Erythroblast (primary cell): ENCODE measurements at regions not wholly inside any gene's neighbourhood (a gene's known extent, or its start where the extent isn't known, plus 50 kb on each side); places are given as distances from the start of the nearest gene placed in this dataset.

Experiments
- GATA1 ChIP-seq: IDR thresholded peaks from 2 replicates; pipeline ENCODE4 v1.6.1; 2011; ENCODE audit warnings: low read depth, mild to moderate bottlenecking, control low read depth, low read length, moderate library complexity
- POLR2A ChIP-seq: IDR thresholded peaks from 2 replicates; pipeline ENCODE4 v1.6.1; 2011; ENCODE audit warnings: mild to moderate bottlenecking, low read length

DNA sequence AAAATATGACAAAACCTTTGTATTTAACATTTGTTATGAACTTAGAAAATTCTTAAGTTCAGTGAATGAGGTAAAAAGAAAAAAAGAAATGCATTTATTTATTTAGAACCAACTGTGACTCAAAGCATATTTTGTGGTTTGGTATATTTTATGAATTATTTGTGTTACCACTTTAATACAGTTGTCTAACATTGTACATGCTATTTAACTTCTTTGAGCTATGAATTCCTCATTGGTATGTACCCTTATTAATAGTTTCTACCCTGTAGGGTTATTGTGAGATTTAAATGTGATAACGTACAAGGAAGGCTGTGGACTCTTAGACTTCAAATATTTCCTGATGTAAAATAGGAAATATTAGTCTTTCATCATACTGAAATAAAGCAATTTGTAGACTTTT, 162.6 kb downstream of the MMUT start:
- no peak for TF ChIP-seq POLR2A
- TF ChIP-seq GATA1 = no peak
